Fibroblast of lung (primary cell): ENCODE measurements at regions not wholly inside any gene's neighbourhood (a gene's known extent, or its start where the extent isn't known, plus 50 kb on each side); places are given as distances from the start of the nearest gene placed in this dataset.

Experiments used
- CTCF ChIP-seq, 2 donors: IDR thresholded peaks in 1 of 2; conservative IDR thresholded peaks in 1 of 2; 1 replicate in 1 of 2; 2 replicates in 1 of 2; pipeline ENCODE4 v1.5.1; 2011 to 2012; ENCODE audit warnings: low read length in 2 of 2, control low read depth in 1 of 2, inconsistent platforms in 1 of 2, low read depth in 1 of 2, mild to moderate bottlenecking in 1 of 2
- EZH2 ChIP-seq: IDR thresholded peaks from 2 replicates; pipeline ENCODE4 v1.5.1; 2012; ENCODE audit warnings: low read length, control low read depth, mild to moderate bottlenecking; ENCODE audit errors: missing control alignments

- no peak for TF ChIP-seq CTCF (conservative IDR thresholded peaks at IDR 0.05 in 1 of 2, IDR thresholded peaks at IDR 0.05 in 1 of 2; ENCODE audit: low read depth in 1 of 2, low read length in 2 of 2)
- TF ChIP-seq EZH2: no peak
These were observed 74.2 kb upstream of the CD53 start for GRCh38 chr1:110798691-110799256.
